Pancreas (tissue), 10 donors: ENCODE measurements at regions not wholly inside any gene's neighbourhood (a gene's known extent, or its start where the extent isn't known, plus 50 kb on each side); places are given as distances from the start of the nearest gene placed in this dataset.

Experiments used
- ATAC-seq, 4 donors: fragments of 200-7000 bp; cut with Tn5 transposase; one replicate each; pipeline versions ENCODE4 v1.8.0 to v1.9.1; 2020; ENCODE audit warnings: mild to moderate bottlenecking in 4 of 4, moderate library complexity in 4 of 4
- DNase-seq, 6 donors: peaks; one replicate each; pipeline ENCODE4 v3.0.0-alpha.2; 2020
- FAIRE-seq: peaks from 2 replicates; lab custom pipeline; 2012; peaks lifted over from hg19 to GRCh38; lab: Jason Lieb, UNC
- H3K27ac ChIP-seq, 4 donors: fragments of 200-600 bp; sonication (generic); 1 replicate in 3 of 4; 2 replicates in 1 of 4; pipeline versions ENCODE4 v1.5.0 to v1.8.0; 2020
- H3K27me3 ChIP-seq, 4 donors: fragments of 200-600 bp; one replicate each; pipeline ENCODE4 v1.8.0; 2021
- H3K36me3 ChIP-seq, 3 donors: fragments of 200-600 bp; sonication (generic) in 1 of 3; one replicate each; pipeline versions ENCODE4 v1.5.0 to v1.8.0; 2020 to 2021
- H3K4me1 ChIP-seq, 3 donors: fragments of 200-600 bp; one replicate each; pipeline ENCODE4 v1.8.0; 2021
- H3K4me3 ChIP-seq, 4 donors: fragments of 200-600 bp; sonication (generic) in 2 of 4; one replicate each; pipeline versions ENCODE4 v1.5.0 to v1.8.0; 2020 to 2021
- H3K9me3 ChIP-seq, 4 donors: fragments of 200-600 bp; one replicate each; pipeline ENCODE4 v1.8.0; 2021
- WGBS, 2 donors: extraction: QIAGEN DNeasy Blood & Tissue Kit; methylation state at CpG; one replicate each; pipeline ENCODE4 v1.1.7; 2013; 5-methylcytosine and 5-hydroxymethylcytosine counted together
- intact Hi-C, 3 donors: fragments of 100-400 bp; cut with DNase I; formaldehyde crosslinking; loops; one replicate each; pipeline versions ENCODE4 v1.11.1 to v1.14.2; 2022
- TF ChIP-seq, protein P1 (sequence below), 4 donors: fragments of 200-600 bp; sonication (generic) in 3 of 4; IDR thresholded peaks; one replicate each; pipeline versions ENCODE4 v1.5.0 to v1.8.0; 2021; ENCODE audit warnings: antibody characterized with exemption in 4 of 4
- donor health status: healthy with polysubstance abuse.
- donor health status: DM: no; HTN: no; CAD: no; lungs with moderate emphysema.
- donor health status: DM: no; HTN: no; CAD: no.
- donor health status: control.
- donor health status: control.
- donor health status: Bipolar disorder and iron deficiency.
- donor health status: DM: yes; HTN: yes; CAD: no.
- donor health status: DM: no; HTN: no; CAD: no.
- donor health status: DM: no; HTN: no; CAD: no.
- donor health status: DM: yes; HTN: yes; CAD: no.

DNA sequence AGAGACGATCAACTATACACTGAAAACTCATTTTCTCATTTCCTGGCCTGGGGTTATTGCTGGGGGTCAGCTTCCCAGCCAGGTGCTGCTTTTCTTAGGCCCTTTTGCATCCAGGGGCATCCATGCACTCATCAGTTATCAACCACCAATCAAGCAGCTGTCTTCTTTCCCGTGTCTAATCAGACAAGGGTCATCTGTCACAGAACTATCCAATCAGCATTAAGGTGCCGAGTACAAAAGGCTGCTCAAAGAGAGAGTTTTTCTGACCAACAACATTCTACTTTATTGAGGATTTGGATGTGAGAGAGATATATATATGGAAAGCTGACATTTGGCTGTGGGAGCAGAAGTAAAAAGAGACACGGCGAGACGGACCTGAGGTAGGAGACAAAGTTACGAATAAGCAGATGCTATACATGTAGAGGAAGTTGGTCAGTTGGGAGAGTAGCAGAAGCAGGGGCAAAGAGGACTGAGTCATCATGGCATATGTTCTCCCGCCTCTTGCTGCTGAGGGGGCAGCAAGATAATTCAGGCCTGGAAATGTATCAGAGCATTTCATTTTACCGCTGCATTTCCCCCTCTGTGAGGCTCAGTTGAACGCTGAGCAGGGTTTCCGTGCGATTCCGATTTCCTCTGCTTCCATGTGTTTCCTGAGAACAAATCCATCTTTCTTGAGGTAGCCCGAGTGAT is 129.3 kb downstream of the NUP35 start:
- H3K27ac ChIP-seq, result no peak overlapping the region
- no peak for FAIRE-seq
- DNase-seq, result no peak
- no peaks in the 10 kb centered on the region for H3K27me3 ChIP-seq
- intact Hi-C loops, result no loop called here
- 77 to 82% methylated on average over 14 of the region's 14 CpGs for WGBS, 2 donors
- H3K4me3 ChIP-seq, result no peak overlapping the region
- no peaks in the 10 kb centered on the region for H3K36me3 ChIP-seq
- no peak for ATAC-seq
- TF ChIP-seq, protein P1, sequence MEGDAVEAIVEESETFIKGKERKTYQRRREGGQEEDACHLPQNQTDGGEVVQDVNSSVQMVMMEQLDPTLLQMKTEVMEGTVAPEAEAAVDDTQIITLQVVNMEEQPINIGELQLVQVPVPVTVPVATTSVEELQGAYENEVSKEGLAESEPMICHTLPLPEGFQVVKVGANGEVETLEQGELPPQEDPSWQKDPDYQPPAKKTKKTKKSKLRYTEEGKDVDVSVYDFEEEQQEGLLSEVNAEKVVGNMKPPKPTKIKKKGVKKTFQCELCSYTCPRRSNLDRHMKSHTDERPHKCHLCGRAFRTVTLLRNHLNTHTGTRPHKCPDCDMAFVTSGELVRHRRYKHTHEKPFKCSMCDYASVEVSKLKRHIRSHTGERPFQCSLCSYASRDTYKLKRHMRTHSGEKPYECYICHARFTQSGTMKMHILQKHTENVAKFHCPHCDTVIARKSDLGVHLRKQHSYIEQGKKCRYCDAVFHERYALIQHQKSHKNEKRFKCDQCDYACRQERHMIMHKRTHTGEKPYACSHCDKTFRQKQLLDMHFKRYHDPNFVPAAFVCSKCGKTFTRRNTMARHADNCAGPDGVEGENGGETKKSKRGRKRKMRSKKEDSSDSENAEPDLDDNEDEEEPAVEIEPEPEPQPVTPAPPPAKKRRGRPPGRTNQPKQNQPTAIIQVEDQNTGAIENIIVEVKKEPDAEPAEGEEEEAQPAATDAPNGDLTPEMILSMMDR (IDR thresholded peaks at IDR 0.05), result no peak
- no peaks in the 10 kb centered on the region for H3K9me3 ChIP-seq
- H3K4me1 ChIP-seq, result no peaks in the 10 kb centered on the region

DNA sequence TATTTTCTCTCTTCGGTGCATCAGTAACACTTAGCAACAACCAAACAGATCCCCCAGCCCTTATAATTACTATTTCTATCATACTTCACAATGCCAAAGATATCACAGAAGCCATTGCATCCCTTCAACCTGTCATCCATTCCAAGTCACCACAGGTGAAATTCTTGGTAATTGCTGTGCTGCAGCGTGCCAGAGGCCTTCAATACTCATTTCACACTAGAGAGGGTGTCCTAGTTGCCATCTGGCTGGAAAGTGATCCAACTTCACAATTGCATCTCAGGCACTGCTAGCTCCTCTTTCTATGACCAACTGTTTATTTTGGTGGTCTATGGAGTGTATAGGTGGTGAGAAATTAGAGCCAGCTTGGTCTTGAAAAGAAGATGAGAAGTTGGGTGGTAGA is 131.2 kb downstream of the NUP35 start:
- intact Hi-C loops, result no loop called here
- FAIRE-seq (no peak), ATAC-seq (no peak), DNase-seq (no peak)
- Histone ChIP-seq H3K27ac (no peak overlapping the region), H3K4me3 (no peak overlapping the region), H3K27me3 (no peaks in the 10 kb centered on the region), H3K9me3 (no peaks in the 10 kb centered on the region), H3K4me1 (no peaks in the 10 kb centered on the region), H3K36me3 (no peaks in the 10 kb centered on the region)
- WGBS, 2 donors, result 77 to 86% methylated on average over 2 of the region's 2 CpGs
- TF ChIP-seq, protein P1 (IDR thresholded peaks at IDR 0.05), result no peak

DNA sequence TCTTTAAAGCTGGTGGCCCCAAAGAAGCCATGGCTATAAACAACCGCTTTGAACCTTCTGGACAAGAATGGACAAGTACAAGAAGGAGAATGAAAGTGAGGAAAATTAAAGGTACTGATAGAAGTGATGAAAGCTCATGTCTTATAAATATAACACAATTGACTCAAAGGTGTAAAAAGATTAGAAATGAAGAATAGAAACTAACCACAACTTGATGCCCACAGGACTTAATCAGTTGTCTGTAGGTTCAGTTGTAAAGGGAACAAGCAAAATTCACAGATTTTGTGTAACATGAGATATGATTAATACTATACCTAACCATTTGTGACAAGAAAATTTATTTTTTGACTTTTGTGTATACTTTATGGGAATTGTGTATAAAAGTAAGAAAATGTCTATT is 135.7 kb downstream of the NUP35 start:
- H3K27ac ChIP-seq, result no peak overlapping the region
- H3K27me3 ChIP-seq, result no peaks in the 10 kb centered on the region
- no peaks in the 10 kb centered on the region for H3K4me1 ChIP-seq
- H3K4me3 ChIP-seq, result no peak overlapping the region
- H3K36me3 ChIP-seq, result no peaks in the 10 kb centered on the region
- TF ChIP-seq, protein P1 (IDR thresholded peaks at IDR 0.05), result no peak
- no peaks in the 10 kb centered on the region for H3K9me3 ChIP-seq
- intact Hi-C loops, result no loop called here
- 77 to 88% methylated on average over 1 of the region's 1 CpG for WGBS, 2 donors
- no peak for ATAC-seq
- FAIRE-seq, result no peak
- no peak for DNase-seq

DNA sequence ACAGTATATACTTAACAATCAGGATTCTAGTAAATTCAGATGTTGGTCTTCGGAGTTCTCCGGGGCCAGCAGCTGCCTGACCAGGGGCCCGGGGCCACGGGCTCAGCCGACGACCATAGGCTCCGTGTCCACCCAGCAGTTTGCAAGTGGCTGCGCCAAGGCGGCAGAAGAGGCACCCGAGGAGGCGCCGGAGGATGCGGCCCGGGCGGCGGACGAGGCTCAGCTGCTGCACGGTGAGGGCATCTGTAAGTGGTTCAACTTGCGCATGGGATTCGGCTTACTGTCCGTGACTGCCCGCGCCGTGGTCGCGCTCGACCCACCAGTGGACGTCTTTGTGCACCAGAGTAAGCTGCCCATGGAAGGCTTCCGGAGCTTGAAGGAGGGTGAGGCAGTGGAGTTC is 136.3 kb downstream of the NUP35 start:
- no peak overlapping the region for H3K4me3 ChIP-seq
- intact Hi-C loops, result no loop called here
- ATAC-seq, result no peak
- no peak for FAIRE-seq
- no peaks in the 10 kb centered on the region for H3K4me1 ChIP-seq
- peak in 1 of 6 donors; percentile 38 for DNase-seq
- TF ChIP-seq, protein P1 (IDR thresholded peaks at IDR 0.05), result no peak
- H3K9me3 ChIP-seq, result no peaks in the 10 kb centered on the region
- WGBS, 2 donors, result 94 to 97% methylated on average over 29 of the region's 29 CpGs
- no peaks in the 10 kb centered on the region for H3K27me3 ChIP-seq
- no peak overlapping the region for H3K27ac ChIP-seq
- no peaks in the 10 kb centered on the region for H3K36me3 ChIP-seq

DNA sequence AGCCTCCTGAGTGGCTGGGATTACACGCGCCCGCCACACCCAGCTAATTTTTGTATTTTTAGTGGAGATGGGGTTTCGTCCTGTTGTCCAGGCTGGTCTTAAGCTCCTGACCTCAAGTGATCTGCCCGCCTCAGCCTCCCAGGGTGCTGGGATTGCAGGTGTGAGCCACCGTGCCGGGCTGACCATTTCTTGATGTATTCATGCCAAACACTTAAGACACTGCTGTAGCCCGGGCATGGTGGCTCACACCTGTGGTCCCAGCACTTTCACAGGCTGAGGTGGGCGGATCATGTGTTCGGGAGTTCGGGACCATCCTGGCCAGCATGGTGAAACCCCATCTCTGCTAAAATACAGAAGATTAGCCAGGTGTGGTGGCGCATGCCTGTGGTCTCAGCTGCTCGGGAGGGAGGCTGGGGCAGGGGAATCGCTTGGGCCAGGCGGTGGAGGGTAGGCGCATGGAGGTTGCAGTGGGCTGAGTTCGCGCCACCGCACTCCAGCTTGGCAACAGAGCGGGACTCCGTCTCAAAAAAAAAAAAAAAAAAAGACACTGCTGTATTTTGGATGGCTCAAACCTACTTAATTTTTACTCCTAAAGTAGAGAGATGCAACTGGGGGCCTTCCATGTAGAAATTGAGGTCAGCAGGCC is 140.8 kb downstream of the NUP35 start:
- H3K4me1 ChIP-seq, result no peaks in the 10 kb centered on the region
- 92 to 94% methylated on average over 19 to 21 of the region's 21 CpGs for WGBS, 2 donors
- no peaks in the 10 kb centered on the region for H3K36me3 ChIP-seq
- no peak for ATAC-seq
- intact Hi-C loops, result no loop called here
- no peak overlapping the region for H3K4me3 ChIP-seq
- DNase-seq, result peak in 2 of 6 donors; percentile 30 to 54
- H3K9me3 ChIP-seq, result no peaks in the 10 kb centered on the region
- no peak overlapping the region for H3K27ac ChIP-seq
- H3K27me3 ChIP-seq, result no peaks in the 10 kb centered on the region
- FAIRE-seq, result no peak
- TF ChIP-seq, protein P1 (IDR thresholded peaks at IDR 0.05), result no peak
